ENCODE measurements at regions not wholly inside any gene's neighbourhood (a gene's known extent, or its start where the extent isn't known, plus 50 kb on each side); places are given as distances from the start of the nearest gene placed in this dataset.
"Not testable (repeated sequence)": the region's sequence is repeated elsewhere in the genome, so short reads cannot be mapped to it uniquely, and the experiment has no call there.

DNA sequence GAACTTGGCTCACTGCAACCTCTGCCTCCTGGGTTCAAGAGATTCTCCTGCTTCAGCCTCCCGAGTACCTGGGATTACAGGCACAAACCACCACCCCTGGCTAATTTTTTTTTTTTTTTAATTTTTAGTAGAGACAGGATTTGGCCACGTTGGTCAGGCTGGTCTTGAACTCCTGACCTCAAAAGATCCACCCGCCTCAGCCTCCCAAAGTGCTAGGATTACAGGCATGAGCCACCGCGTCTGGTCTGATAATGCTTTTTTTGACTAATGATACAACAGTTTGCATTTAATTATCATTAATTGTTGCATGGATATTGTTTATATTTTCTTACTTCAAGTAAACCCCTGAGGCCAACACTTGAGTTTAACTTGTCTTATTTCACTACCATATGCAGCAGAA, 286.6 kb downstream of the CYRIA start:
- H3K23me2 ChIP-seq (ENCODE audit: insufficient read length, low read depth, low read length, poor library complexity, severe bottlenecking); H3K27me3 Mint-ChIP-seq (ENCODE audit: low read depth); H3K4me1 ChIP-seq (ENCODE audit: insufficient read depth, low read length); H3K23ac ChIP-seq (ENCODE audit: insufficient read length, low read depth, low read length); H3K27me3 ChIP-seq (ENCODE audit: insufficient read depth, low read length); DNase-seq; H2AFZ ChIP-seq (ENCODE audit: low read length); H4K8ac ChIP-seq (replicated peaks; ENCODE audit: insufficient read length, low read depth, low read length); H3T11ph ChIP-seq (ENCODE audit: low read length); H3K79me1 ChIP-seq (ENCODE audit: insufficient read depth, low read depth, low read length, poor library complexity, severe bottlenecking); H3K4me3 Mint-ChIP-seq; H4K5ac ChIP-seq (ENCODE audit: insufficient read length, low read depth, low read length); H3K9me3 ChIP-seq (ENCODE audit: control insufficient read depth, low read depth, low read length); H3K27ac Mint-ChIP-seq; H3K36me3 Mint-ChIP-seq (ENCODE audit: insufficient read depth in 1 of 3, low read depth in 3 of 3); H2BK120ac ChIP-seq (ENCODE audit: low read depth, low read length, poor library complexity, severe bottlenecking); H3K9me3 Mint-ChIP-seq; H2BK12ac ChIP-seq (ENCODE audit: insufficient read length, low read depth, low read length); H3K18ac ChIP-seq (ENCODE audit: insufficient read length, low read depth, low read length); H2BK5ac ChIP-seq (ENCODE audit: insufficient read length, low read length); H3K27ac ChIP-seq (ENCODE audit: insufficient read length, low read depth, low read length); H4K20me1 ChIP-seq (ENCODE audit: control insufficient read depth, insufficient read depth, insufficient read length); H2BK15ac ChIP-seq (ENCODE audit: low read depth, low read length); H3K4ac ChIP-seq (ENCODE audit: low read depth, low read length); H3K4me1 Mint-ChIP-seq; H4K91ac ChIP-seq (ENCODE audit: insufficient read length, low read depth, low read length); H3K4me2 ChIP-seq (ENCODE audit: insufficient read depth, insufficient read length, low read length); H2BK20ac ChIP-seq (ENCODE audit: low read depth, low read length, poor library complexity, severe bottlenecking); H3K56ac ChIP-seq (ENCODE audit: insufficient read length, low read depth, low read length); H3K14ac ChIP-seq (ENCODE audit: insufficient read depth, low read length); H3K9ac ChIP-seq (ENCODE audit: extremely low read depth, insufficient read length, low read length); H3K79me2 ChIP-seq (ENCODE audit: insufficient read depth, low read length); H2AK5ac ChIP-seq (ENCODE audit: insufficient read length, low read length): not testable (repeated sequence)
- WGBS (ENCODE audit: extremely low coverage, insufficient read length, low lambda C conversion rate), result no CpG with 5 or more reads among the region's 5 CpGs

Data from H9 (cell line).